Right atrium auricular region (tissue), 2 donors: ENCODE measurements at regions not wholly inside any gene's neighbourhood (a gene's known extent, or its start where the extent isn't known, plus 50 kb on each side); places are given as distances from the start of the nearest gene placed in this dataset.
"Not testable (repeated sequence)": the region's sequence is repeated elsewhere in the genome, so short reads cannot be mapped to it uniquely, and the experiment has no call there.

Experiments
- DNase-seq: peaks from one replicate; pipeline ENCODE4 v3.0.0-alpha.2; 2019; ENCODE audit warnings: low spot score
- H3K27ac ChIP-seq, 2 donors: fragments of 200-600 bp; sonication (generic); 1 replicate in 1 of 2; 2 replicates in 1 of 2; pipeline ENCODE4 v1.5.1; 2016 to 2019
- H3K27me3 ChIP-seq, 2 donors: fragments of 200-600 bp; sonication (generic); one replicate each; pipeline versions ENCODE4 v1.5.1 to v1.6.0; 2017 to 2019
- H3K36me3 ChIP-seq: fragments of 200-600 bp; sonication (generic); one replicate; pipeline ENCODE4 v1.5.1; 2016
- H3K4me1 ChIP-seq, 2 donors: fragments of 200-600 bp; sonication (generic); one replicate each; pipeline versions ENCODE4 v1.5.1 to v1.6.0; 2017 to 2019
- H3K4me3 ChIP-seq, 2 donors: fragments of 200-600 bp; sonication (generic); 1 replicate in 1 of 2; 2 replicates in 1 of 2; pipeline ENCODE4 v1.5.1; 2017 to 2019; ENCODE audit warnings: mild to moderate bottlenecking in 1 of 2, moderate library complexity in 1 of 2
- H3K9me3 ChIP-seq, 2 donors: fragments of 200-600 bp; sonication (generic); one replicate each; pipeline ENCODE4 v1.5.1; 2019
- CTCF ChIP-seq, 2 donors: fragments of 200-600 bp; sonication (generic); IDR thresholded peaks; one replicate each; pipeline ENCODE4 v1.5.1; 2019; ENCODE audit warnings: antibody characterized with exemption in 2 of 2

- Histone ChIP-seq H3K36me3 (no peaks in the 10 kb centered on the region), H3K27me3 (no peaks in the 10 kb centered on the region), H3K4me1 (no peaks in the 10 kb centered on the region), H3K4me3 (no peak overlapping the region), H3K9me3 (no peaks in the 10 kb centered on the region), H3K27ac (no peak overlapping the region)
- TF ChIP-seq CTCF (IDR thresholded peaks at IDR 0.05) = no peak
- no peak for DNase-seq
These were observed 509.6 kb downstream of the IGSF11 start for GRCh38 chr3:118525077-118525476.

- H3K4me1 ChIP-seq = no peaks in the 10 kb centered on the region
- H3K36me3 ChIP-seq = no peaks in the 10 kb centered on the region
- DNase-seq = no peak
- no peak overlapping the region for H3K4me3 ChIP-seq
- H3K9me3 ChIP-seq = no peaks in the 10 kb centered on the region
- no peak for TF ChIP-seq CTCF (IDR thresholded peaks at IDR 0.05)
- H3K27ac ChIP-seq = no peak overlapping the region
- H3K27me3 ChIP-seq = no peaks in the 10 kb centered on the region
These were observed 507.7 kb downstream of the IGSF11 start for GRCh38 chr3:118526758-118527513.

GRCh38 chr3:118527514-118528044 is 507.1 kb downstream of the IGSF11 start:
- no peaks in the 10 kb centered on the region for H3K36me3 ChIP-seq
- H3K4me1 ChIP-seq = no peaks in the 10 kb centered on the region
- no peaks in the 10 kb centered on the region for H3K27me3 ChIP-seq
- no peak overlapping the region for H3K27ac ChIP-seq
- DNase-seq = no peak
- H3K9me3 ChIP-seq = no peaks in the 10 kb centered on the region
- TF ChIP-seq CTCF (IDR thresholded peaks at IDR 0.05) = no peak
- H3K4me3 ChIP-seq = no peak overlapping the region

- no peak for DNase-seq
- H3K36me3 ChIP-seq = no peaks in the 10 kb centered on the region
- H3K4me1 ChIP-seq = no peaks in the 10 kb centered on the region
- H3K9me3 ChIP-seq = no peaks in the 10 kb centered on the region
- H3K27ac ChIP-seq = no peak overlapping the region
- H3K27me3 ChIP-seq = no peaks in the 10 kb centered on the region
- TF ChIP-seq CTCF (IDR thresholded peaks at IDR 0.05) = no peak
- H3K4me3 ChIP-seq = no peak overlapping the region
These were observed 505.1 kb downstream of the IGSF11 start for GRCh38 chr3:118529554-118529953.

GRCh38 chr3:118530350-118530922 is 504.2 kb downstream of the IGSF11 start:
- no peaks in the 10 kb centered on the region for H3K4me1 ChIP-seq
- H3K4me3 ChIP-seq = no peak overlapping the region
- no peak for TF ChIP-seq CTCF (IDR thresholded peaks at IDR 0.05)
- no peaks in the 10 kb centered on the region for H3K36me3 ChIP-seq
- no peak for DNase-seq
- no peak overlapping the region for H3K27ac ChIP-seq
- H3K9me3 ChIP-seq = no peaks in the 10 kb centered on the region
- no peaks in the 10 kb centered on the region for H3K27me3 ChIP-seq

- not testable (repeated sequence) for H3K9me3 ChIP-seq, H3K27ac ChIP-seq, DNase-seq, H3K36me3 ChIP-seq, H3K27me3 ChIP-seq, H3K4me1 ChIP-seq, H3K4me3 ChIP-seq
These were observed 503.7 kb downstream of the IGSF11 start for GRCh38 chr3:118530927-118531356.
